Liver (tissue), 8 donors: ENCODE measurements at regions not wholly inside any gene's neighbourhood (a gene's known extent, or its start where the extent isn't known, plus 50 kb on each side); places are given as distances from the start of the nearest gene placed in this dataset.

Experiments
- DNase-seq: peaks from one replicate; pipeline ENCODE4 v3.0.0-alpha.2; 2017; ENCODE audit warnings: low spot score
- H3K27ac ChIP-seq, 2 donors: one replicate each; pipeline ENCODE4 v1.7.0; 2013; ENCODE audit warnings: inconsistent platforms in 2 of 2, low read length in 2 of 2, control low read depth in 1 of 2, low read depth in 1 of 2, mild to moderate bottlenecking in 1 of 2
- H3K27me3 ChIP-seq, 4 donors: one replicate each; pipeline versions ENCODE4 v1.6.1 to v1.7.0; 2013; ENCODE audit warnings: low read length in 3 of 4, inconsistent platforms in 1 of 4, mild to moderate bottlenecking in 1 of 4, moderate library complexity in 1 of 4; ENCODE audit not compliant: control insufficient read depth in 4 of 4, insufficient read depth in 4 of 4
- H3K36me3 ChIP-seq, 4 donors: one replicate each; pipeline versions ENCODE4 v1.6.1 to v1.7.0; 2013; ENCODE audit warnings: low read length in 3 of 4, mild to moderate bottlenecking in 3 of 4, low read depth in 1 of 4, moderate library complexity in 1 of 4; ENCODE audit not compliant: control insufficient read depth in 4 of 4, insufficient read depth in 3 of 4
- H3K4me1 ChIP-seq, 4 donors: one replicate each; pipeline versions ENCODE4 v1.6.1 to v1.7.0; 2013; ENCODE audit warnings: low read length in 3 of 4, mild to moderate bottlenecking in 3 of 4, moderate library complexity in 1 of 4; ENCODE audit not compliant: control insufficient read depth in 4 of 4, insufficient read depth in 4 of 4
- H3K4me3 ChIP-seq, 3 donors: one replicate each; pipeline versions ENCODE4 v1.6.1 to v1.7.0; 2013; ENCODE audit warnings: low read length in 3 of 3, control low read depth in 1 of 3, low read depth in 1 of 3, mild to moderate bottlenecking in 1 of 3
- H3K9ac ChIP-seq, 2 donors: one replicate each; pipeline ENCODE4 v1.7.0; 2013; ENCODE audit warnings: low read length in 2 of 2, mild to moderate bottlenecking in 2 of 2, moderate library complexity in 2 of 2, control low read depth in 1 of 2, low read depth in 1 of 2
- H3K9me3 ChIP-seq, 4 donors: one replicate each; pipeline versions ENCODE4 v1.6.1 to v1.7.0; 2013; ENCODE audit warnings: low read length in 3 of 4; ENCODE audit not compliant: control insufficient read depth in 4 of 4
- EGR1 ChIP-seq, 2 donors: IDR thresholded peaks; 2 replicates each; pipeline ENCODE4 v1.6.1; 2016 to 2018; ENCODE audit warnings: antibody characterized with exemption in 2 of 2, low read depth in 2 of 2
- FOXA2 ChIP-seq: IDR thresholded peaks from 2 replicates; pipeline ENCODE4 v1.6.1; 2016; ENCODE audit warnings: antibody characterized with exemption
- HNF4A ChIP-seq, 2 donors: conservative IDR thresholded peaks; 2 replicates each; pipeline ENCODE4 v1.6.1; 2016; ENCODE audit warnings: antibody characterized with exemption in 2 of 2, mild to moderate bottlenecking in 2 of 2
- JUND ChIP-seq, 2 donors: IDR thresholded peaks; 2 replicates each; pipeline ENCODE4 v1.6.1; 2016; ENCODE audit warnings: antibody characterized with exemption in 2 of 2
- NR2F2 ChIP-seq: IDR thresholded peaks from 2 replicates; pipeline ENCODE4 v1.6.1; 2016; ENCODE audit warnings: antibody characterized with exemption
- RAD21 ChIP-seq, 2 donors: IDR thresholded peaks; 2 replicates each; pipeline ENCODE4 v1.6.1; 2016; ENCODE audit warnings: antibody characterized with exemption in 2 of 2, mild to moderate bottlenecking in 2 of 2
- RXRA ChIP-seq, 2 donors: IDR thresholded peaks; 2 replicates each; pipeline ENCODE4 v1.6.1; 2017 to 2018; ENCODE audit warnings: antibody characterized with exemption in 2 of 2, mild to moderate bottlenecking in 1 of 2
- TAF1 ChIP-seq: conservative IDR thresholded peaks from 2 replicates; pipeline ENCODE4 v1.6.1; 2016; ENCODE audit warnings: antibody characterized with exemption, mild to moderate bottlenecking
- WGBS: extraction: QIAGEN DNeasy Blood & Tissue Kit; methylation state at CpG from one replicate; pipeline ENCODE4 v1.1.7; 2013; 5-methylcytosine and 5-hydroxymethylcytosine counted together
- TF ChIP-seq, protein P1 (sequence below): IDR thresholded peaks from 2 replicates; pipeline ENCODE4 v1.6.1; 2016; ENCODE audit warnings: antibody characterized with exemption
- TF ChIP-seq, protein P2 (sequence below): IDR thresholded peaks from 2 replicates; pipeline ENCODE4 v1.6.1; 2016; ENCODE audit warnings: antibody characterized with exemption
- TF ChIP-seq, protein P3 (sequence below): IDR thresholded peaks from 2 replicates; pipeline ENCODE4 v1.6.1; 2016; ENCODE audit warnings: antibody characterized with exemption, mild to moderate bottlenecking
- TF ChIP-seq, protein P4 (sequence below): fragments of 150-350 bp; IDR thresholded peaks from 2 replicates; pipeline ENCODE4 v1.5.1; 2017; ENCODE audit warnings: improper control_type of control experiment, low read depth, low read length; ENCODE audit not compliant: missing input control
- donor health status: healthy.
- donor health status: healthy.
- donor health status: healthy.
- donor health status: healthy.
- donor health status: healthy.

DNA sequence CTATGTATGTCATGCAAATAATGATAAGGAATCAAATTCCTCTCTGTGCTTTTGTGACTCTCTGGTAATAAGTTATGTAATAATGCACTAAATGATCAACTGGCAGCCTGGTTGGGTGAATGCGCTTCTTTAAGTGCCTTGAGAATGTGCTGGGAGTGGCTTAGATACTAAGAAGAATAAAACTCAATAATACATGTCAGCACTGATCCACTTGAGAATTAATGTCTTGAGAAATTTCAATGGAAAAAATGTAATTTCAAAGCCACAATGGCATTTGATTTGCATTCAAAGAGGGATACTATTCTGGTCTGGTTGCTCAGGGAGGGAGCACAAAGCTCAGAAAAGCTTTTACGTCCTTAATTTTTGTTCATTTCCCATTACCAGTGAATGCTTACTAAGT is 137.7 kb upstream of the MMADHC start:
- Histone ChIP-seq H3K27ac (no peak overlapping the region), H3K27me3 (no peaks in the 10 kb centered on the region), H3K4me3 (no peak overlapping the region), H3K36me3 (no peaks in the 10 kb centered on the region), H3K4me1 (no peaks in the 10 kb centered on the region), H3K9me3 (no peaks in the 10 kb centered on the region), H3K9ac (no peak overlapping the region)
- TF ChIP-seq, protein P1, sequence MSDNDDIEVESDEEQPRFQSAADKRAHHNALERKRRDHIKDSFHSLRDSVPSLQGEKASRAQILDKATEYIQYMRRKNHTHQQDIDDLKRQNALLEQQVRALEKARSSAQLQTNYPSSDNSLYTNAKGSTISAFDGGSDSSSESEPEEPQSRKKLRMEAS: no peak
- TF ChIP-seq, protein P2, sequence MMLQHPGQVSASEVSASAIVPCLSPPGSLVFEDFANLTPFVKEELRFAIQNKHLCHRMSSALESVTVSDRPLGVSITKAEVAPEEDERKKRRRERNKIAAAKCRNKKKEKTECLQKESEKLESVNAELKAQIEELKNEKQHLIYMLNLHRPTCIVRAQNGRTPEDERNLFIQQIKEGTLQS: no peak
- TF ChIP-seq JUND (IDR thresholded peaks at IDR 0.05): no peak
- no peak for DNase-seq
- 88% methylated on average over 2 of the region's 2 CpGs for WGBS

DNA sequence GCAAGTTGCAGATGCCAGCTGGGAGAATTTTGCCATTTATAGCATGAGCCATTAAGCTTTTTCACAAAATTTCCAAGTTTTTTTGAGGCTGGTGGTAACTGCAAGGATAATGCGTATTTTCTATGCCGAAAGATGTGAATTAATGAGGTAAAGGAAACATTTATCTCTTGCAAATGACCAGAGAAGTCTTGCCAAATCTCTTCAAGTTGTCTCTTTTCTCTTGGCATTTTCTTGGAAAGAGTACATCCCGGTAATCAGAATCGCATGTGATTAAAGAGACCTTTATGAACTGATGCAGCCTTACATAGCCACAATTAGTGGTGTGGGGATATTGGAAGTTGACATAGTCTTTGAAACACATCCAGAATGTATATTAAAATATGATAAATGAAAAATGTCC is 136.5 kb upstream of the MMADHC start:
- TF ChIP-seq RAD21 (IDR thresholded peaks at IDR 0.05): no peak
- H3K4me1 ChIP-seq: no peaks in the 10 kb centered on the region
- DNase-seq: no peak
- 91% methylated on average over 4 of the region's 4 CpGs for WGBS
- H3K27me3 ChIP-seq: no peaks in the 10 kb centered on the region
- H3K9me3 ChIP-seq: no peaks in the 10 kb centered on the region
- no peak overlapping the region for H3K27ac ChIP-seq
- H3K36me3 ChIP-seq: no peaks in the 10 kb centered on the region
- no peak overlapping the region for H3K4me3 ChIP-seq
- no peak overlapping the region for H3K9ac ChIP-seq

DNA sequence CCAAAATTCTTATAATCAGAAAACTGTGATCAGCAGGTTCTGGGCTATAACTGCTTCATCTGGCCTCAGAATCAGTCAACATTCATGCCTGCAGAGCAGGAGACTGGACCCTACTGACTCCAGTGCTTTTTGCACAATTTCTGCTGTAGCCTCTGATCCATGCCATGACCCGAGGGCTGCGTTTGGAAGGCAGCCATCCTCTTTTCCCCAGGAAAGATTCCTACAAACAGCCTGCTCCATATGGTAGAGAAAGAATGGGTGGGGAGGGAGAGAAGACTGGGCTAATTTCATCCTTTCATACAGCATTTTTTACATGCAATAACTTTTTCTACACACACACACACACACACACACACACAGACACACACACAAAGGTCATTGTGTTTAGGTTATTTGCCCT is 133.0 kb upstream of the MMADHC start:
- H3K4me3 ChIP-seq: no peak overlapping the region
- TF ChIP-seq HNF4A (conservative IDR thresholded peaks at IDR 0.05) (no peak), NR2F2 (peak; percentile 74)
- H3K9me3 ChIP-seq: no peaks in the 10 kb centered on the region
- no peaks in the 10 kb centered on the region for H3K4me1 ChIP-seq
- no peak for DNase-seq
- H3K27me3 ChIP-seq: no peaks in the 10 kb centered on the region
- WGBS: 81% methylated on average over 2 of the region's 2 CpGs
- no peaks in the 10 kb centered on the region for H3K36me3 ChIP-seq
- H3K27ac ChIP-seq: no peak overlapping the region
- no peak overlapping the region for H3K9ac ChIP-seq

DNA sequence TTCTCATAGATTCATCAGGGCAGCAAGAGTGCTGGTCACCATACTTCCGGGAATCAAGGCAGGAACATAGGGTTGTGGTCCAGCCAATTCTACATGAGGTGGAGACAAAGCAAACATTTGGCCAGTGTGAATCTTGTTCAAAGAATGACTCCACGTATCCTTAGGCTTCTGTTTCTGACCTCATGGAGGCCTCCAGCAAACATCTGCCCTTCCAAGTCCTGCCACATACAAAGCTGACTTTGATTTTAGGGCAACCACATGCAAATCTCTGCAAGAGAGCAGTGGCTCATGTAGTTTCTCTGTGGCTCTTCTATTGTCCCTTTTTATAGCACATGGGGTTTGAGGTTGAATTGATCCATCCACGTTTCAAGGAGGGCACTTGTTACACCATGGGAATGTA is 132.1 kb upstream of the MMADHC start:
- no peak for TF ChIP-seq HNF4A (conservative IDR thresholded peaks at IDR 0.05)
- no peak for TF ChIP-seq TAF1
- TF ChIP-seq, protein P3, sequence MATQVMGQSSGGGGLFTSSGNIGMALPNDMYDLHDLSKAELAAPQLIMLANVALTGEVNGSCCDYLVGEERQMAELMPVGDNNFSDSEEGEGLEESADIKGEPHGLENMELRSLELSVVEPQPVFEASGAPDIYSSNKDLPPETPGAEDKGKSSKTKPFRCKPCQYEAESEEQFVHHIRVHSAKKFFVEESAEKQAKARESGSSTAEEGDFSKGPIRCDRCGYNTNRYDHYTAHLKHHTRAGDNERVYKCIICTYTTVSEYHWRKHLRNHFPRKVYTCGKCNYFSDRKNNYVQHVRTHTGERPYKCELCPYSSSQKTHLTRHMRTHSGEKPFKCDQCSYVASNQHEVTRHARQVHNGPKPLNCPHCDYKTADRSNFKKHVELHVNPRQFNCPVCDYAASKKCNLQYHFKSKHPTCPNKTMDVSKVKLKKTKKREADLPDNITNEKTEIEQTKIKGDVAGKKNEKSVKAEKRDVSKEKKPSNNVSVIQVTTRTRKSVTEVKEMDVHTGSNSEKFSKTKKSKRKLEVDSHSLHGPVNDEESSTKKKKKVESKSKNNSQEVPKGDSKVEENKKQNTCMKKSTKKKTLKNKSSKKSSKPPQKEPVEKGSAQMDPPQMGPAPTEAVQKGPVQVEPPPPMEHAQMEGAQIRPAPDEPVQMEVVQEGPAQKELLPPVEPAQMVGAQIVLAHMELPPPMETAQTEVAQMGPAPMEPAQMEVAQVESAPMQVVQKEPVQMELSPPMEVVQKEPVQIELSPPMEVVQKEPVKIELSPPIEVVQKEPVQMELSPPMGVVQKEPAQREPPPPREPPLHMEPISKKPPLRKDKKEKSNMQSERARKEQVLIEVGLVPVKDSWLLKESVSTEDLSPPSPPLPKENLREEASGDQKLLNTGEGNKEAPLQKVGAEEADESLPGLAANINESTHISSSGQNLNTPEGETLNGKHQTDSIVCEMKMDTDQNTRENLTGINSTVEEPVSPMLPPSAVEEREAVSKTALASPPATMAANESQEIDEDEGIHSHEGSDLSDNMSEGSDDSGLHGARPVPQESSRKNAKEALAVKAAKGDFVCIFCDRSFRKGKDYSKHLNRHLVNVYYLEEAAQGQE: no peak
- no peak for TF ChIP-seq NR2F2
- no peak for TF ChIP-seq FOXA2
- TF ChIP-seq EGR1 (IDR thresholded peaks at IDR 0.05; ENCODE audit: low read depth in 2 of 2): no peak
- no peak for TF ChIP-seq JUND (IDR thresholded peaks at IDR 0.05)
- no peak for TF ChIP-seq RXRA (IDR thresholded peaks at IDR 0.05)
- TF ChIP-seq, protein P4, sequence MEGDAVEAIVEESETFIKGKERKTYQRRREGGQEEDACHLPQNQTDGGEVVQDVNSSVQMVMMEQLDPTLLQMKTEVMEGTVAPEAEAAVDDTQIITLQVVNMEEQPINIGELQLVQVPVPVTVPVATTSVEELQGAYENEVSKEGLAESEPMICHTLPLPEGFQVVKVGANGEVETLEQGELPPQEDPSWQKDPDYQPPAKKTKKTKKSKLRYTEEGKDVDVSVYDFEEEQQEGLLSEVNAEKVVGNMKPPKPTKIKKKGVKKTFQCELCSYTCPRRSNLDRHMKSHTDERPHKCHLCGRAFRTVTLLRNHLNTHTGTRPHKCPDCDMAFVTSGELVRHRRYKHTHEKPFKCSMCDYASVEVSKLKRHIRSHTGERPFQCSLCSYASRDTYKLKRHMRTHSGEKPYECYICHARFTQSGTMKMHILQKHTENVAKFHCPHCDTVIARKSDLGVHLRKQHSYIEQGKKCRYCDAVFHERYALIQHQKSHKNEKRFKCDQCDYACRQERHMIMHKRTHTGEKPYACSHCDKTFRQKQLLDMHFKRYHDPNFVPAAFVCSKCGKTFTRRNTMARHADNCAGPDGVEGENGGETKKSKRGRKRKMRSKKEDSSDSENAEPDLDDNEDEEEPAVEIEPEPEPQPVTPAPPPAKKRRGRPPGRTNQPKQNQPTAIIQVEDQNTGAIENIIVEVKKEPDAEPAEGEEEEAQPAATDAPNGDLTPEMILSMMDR: no peak
- Histone ChIP-seq H3K4me3 (no peak overlapping the region), H3K27ac (no peak overlapping the region), H3K9me3 (no peaks in the 10 kb centered on the region), H3K36me3 (no peaks in the 10 kb centered on the region), H3K4me1 (no peaks in the 10 kb centered on the region), H3K9ac (no peak overlapping the region), H3K27me3 (no peaks in the 10 kb centered on the region)
- WGBS: 84% methylated on average over 3 of the region's 3 CpGs
- DNase-seq: no peak
